IMR-90 (cell line): ENCODE measurements at regions not wholly inside any gene's neighbourhood (a gene's known extent, or its start where the extent isn't known, plus 50 kb on each side); places are given as distances from the start of the nearest gene placed in this dataset.

Source experiments
- ATAC-seq: fragments of 200-7000 bp; cut with Tn5 transposase; 2 replicates; pipeline ENCODE4 v1.9.1; 2020; ENCODE audit warnings: low read depth, mild to moderate bottlenecking, moderate library complexity
- BruUV-seq: library from RNA; stranded (reverse); fragments of 400-500 nt; replicated peaks from 2 replicates; lab custom pipeline; 2021; lab: Mats Ljungman, UMichigan
- CTCF ChIA-PET: fragments of 300-600 bp; formaldehyde crosslinking; extraction: SDS; loops from one replicate; lab custom pipeline; 2021; ENCODE audit warnings: antibody characterized with exemption; lab: Yijun Ruan, JAX
- POLR2A ChIA-PET: fragments of 300-600 bp; sonication (Branson Sonifier 250); formaldehyde crosslinking; loops from one replicate; lab custom pipeline; 2022; ENCODE audit warnings: antibody characterized with exemption; ENCODE audit not compliant: unreplicated experiment; lab: Charles Lee
- DNase-seq: peaks from one replicate; pipeline ENCODE4 v3.0.0; 2013
- H2AFZ ChIP-seq: replicated peaks from 2 replicates; pipeline ENCODE3; 2013; ENCODE audit warnings: low read length, mild to moderate bottlenecking; ENCODE audit not compliant: poor library complexity
- H2AK5ac ChIP-seq: 2 replicates; pipeline ENCODE4 v1.6.1; 2013; ENCODE audit warnings: low read depth, low read length, inconsistent platforms
- H2AK9ac ChIP-seq: replicated peaks from 2 replicates; pipeline ENCODE3; 2013; ENCODE audit warnings: mild to moderate bottlenecking, low read depth, low read length, moderate library complexity; ENCODE audit not compliant: poor library complexity
- H2BK120ac ChIP-seq: 2 replicates; pipeline ENCODE4 v1.6.1; 2013; ENCODE audit warnings: low read depth, low read length, inconsistent platforms
- H2BK15ac ChIP-seq: 3 replicates; pipeline ENCODE4 v1.6.1; 2013; ENCODE audit warnings: low read depth, low read length, inconsistent platforms
- H2BK20ac ChIP-seq: 2 replicates; pipeline ENCODE4 v1.6.1; 2013; ENCODE audit warnings: low read depth, mild to moderate bottlenecking, inconsistent platforms, low read length, moderate library complexity
- H2BK5ac ChIP-seq: 2 replicates; pipeline ENCODE4 v1.6.1; 2013; ENCODE audit warnings: mild to moderate bottlenecking, low read depth, low read length, inconsistent platforms; ENCODE audit not compliant: poor library complexity, severe bottlenecking
- H3K14ac ChIP-seq: replicated peaks from 2 replicates; pipeline ENCODE4 v1.6.1; 2013; ENCODE audit warnings: low read depth, low read length, inconsistent platforms
- H3K18ac ChIP-seq: 2 replicates; pipeline ENCODE4 v1.6.1; 2013; ENCODE audit warnings: low read depth, low read length, control low read depth
- H3K23ac ChIP-seq: 2 replicates; pipeline ENCODE4 v1.6.1; 2013; ENCODE audit warnings: low read depth, low read length, inconsistent platforms
- H3K27ac ChIP-seq: 2 replicates; pipeline ENCODE4 v1.5.1; 2013; ENCODE audit warnings: mild to moderate bottlenecking, control low read depth, low read length; ENCODE audit not compliant: insufficient read depth
- H3K27me3 ChIP-seq: 2 replicates; pipeline ENCODE4 v1.6.1; 2013; ENCODE audit warnings: low read length; ENCODE audit not compliant: control insufficient read depth, insufficient read depth
- H3K36me3 ChIP-seq: 2 replicates; pipeline ENCODE4 v1.6.1; 2013; ENCODE audit warnings: low read length, mixed read lengths; ENCODE audit not compliant: control insufficient read depth, insufficient read depth
- H3K4ac ChIP-seq: 2 replicates; pipeline ENCODE4 v1.6.1; 2013; ENCODE audit warnings: low read depth, low read length, inconsistent platforms
- H3K4me1 ChIP-seq: 2 replicates; pipeline ENCODE4 v1.6.1; 2013; ENCODE audit warnings: low read length, mixed read lengths; ENCODE audit not compliant: control insufficient read depth, insufficient read depth
- H3K4me2 ChIP-seq: 2 replicates; pipeline ENCODE4 v1.6.1; 2013; ENCODE audit warnings: low read depth, mild to moderate bottlenecking, control low read depth, low read length, moderate library complexity
- H3K4me3 ChIP-seq: 2 replicates; pipeline ENCODE4 v1.5.1; 2013; ENCODE audit warnings: low read depth, mild to moderate bottlenecking, control low read depth, low read length, moderate library complexity; ENCODE audit not compliant: insufficient read depth
- H3K56ac ChIP-seq: 2 replicates; pipeline ENCODE4 v1.6.1; 2013; ENCODE audit warnings: low read length, inconsistent platforms; ENCODE audit not compliant: insufficient read depth; ENCODE audit errors: extremely low read depth
- H3K79me1 ChIP-seq, 2 experiments: 2 replicates each; pipeline ENCODE4 v1.6.1; 2013; ENCODE audit warnings: low read length in 2 of 2, inconsistent platforms in 1 of 2, low read depth in 1 of 2
- H3K9ac ChIP-seq: 2 replicates; pipeline ENCODE4 v1.6.1; 2013; ENCODE audit warnings: low read depth, low read length, control low read depth
- H3K9me1 ChIP-seq: 2 replicates; pipeline ENCODE4 v1.6.1; 2013; ENCODE audit warnings: low read length, inconsistent platforms; ENCODE audit not compliant: insufficient read depth
- H3K9me3 ChIP-seq: 2 replicates; pipeline ENCODE4 v1.6.1; 2013; ENCODE audit warnings: low read length; ENCODE audit not compliant: control insufficient read depth, insufficient read depth
- H4K20me1 ChIP-seq: 2 replicates; pipeline ENCODE4 v1.6.1; 2013; ENCODE audit warnings: low read length, inconsistent platforms; ENCODE audit not compliant: insufficient read depth
- H4K5ac ChIP-seq: 2 replicates; pipeline ENCODE4 v1.6.1; 2013; ENCODE audit warnings: mild to moderate bottlenecking, low read depth, low read length, control low read depth
- H4K8ac ChIP-seq, 2 experiments: 2 replicates each; pipeline ENCODE4 v1.6.1; 2013; ENCODE audit warnings: low read depth in 2 of 2, low read length in 2 of 2, control low read depth in 1 of 2, inconsistent platforms in 1 of 2
- H4K91ac ChIP-seq: 2 replicates; pipeline ENCODE4 v1.6.1; 2013; ENCODE audit warnings: low read depth, low read length, inconsistent platforms; ENCODE audit not compliant: insufficient read depth
- RFX5 ChIP-seq: IDR thresholded peaks from 2 replicates; pipeline ENCODE4 v1.8.0; 2012; ENCODE audit warnings: low read depth, mild to moderate bottlenecking, low read length, moderate library complexity
- WGBS, 2 experiments: methylation state at CpG; one replicate each; pipeline versions ENCODE4 v1.1.5 to v1.1.7; 2013; ENCODE audit warnings: missing lambda C conversion rate in 2 of 2; ENCODE audit not compliant: insufficient read length in 1 of 2; ENCODE audit errors: extremely low coverage in 2 of 2; 5-methylcytosine and 5-hydroxymethylcytosine counted together
- dilution Hi-C: fragments of 300-500 bp; cut with HindIII; formaldehyde crosslinking; loops from one replicate; pipeline ENCODE4 v1.14.3; 2018; ENCODE audit warnings: low sequenced_read_pairs; ENCODE audit not compliant: unreplicated experiment
- in situ Hi-C: fragments of 300-500 bp; cut with MboI; formaldehyde crosslinking; loops from 3 replicates; pipeline ENCODE4 v1.14.3; 2019; ENCODE audit warnings: low sequenced_read_pairs, inconsistent platforms, mixed read lengths
- intact Hi-C: fragments of 100-400 bp; cut with micrococcal nuclease; formaldehyde crosslinking; loops from 2 replicates; pipeline ENCODE4 v1.10.0; 2022

- no peaks in the 10 kb centered on the region for H3K79me1 ChIP-seq
- H3K9ac ChIP-seq = no peak overlapping the region
- H2BK120ac ChIP-seq = no peak overlapping the region
- H3K27ac ChIP-seq = no peak overlapping the region
- no peaks in the 10 kb centered on the region for H3K36me3 ChIP-seq
- H2AK5ac ChIP-seq = no peak overlapping the region
- no peak overlapping the region for H2AK9ac ChIP-seq
- H4K91ac ChIP-seq = no peak overlapping the region
- no peak overlapping the region for H3K56ac ChIP-seq
- H3K4ac ChIP-seq = no peak overlapping the region
- dilution Hi-C loops = no loop called here
- no peak overlapping the region for H2BK15ac ChIP-seq
- H4K5ac ChIP-seq = no peak overlapping the region
- ChIA-PET CTCF (no interaction called here), POLR2A (no interaction called here)
- BruUV-seq = no TSS peak
- H3K9me1 ChIP-seq = no peaks in the 10 kb centered on the region
- peaks cover 6% of the 10 kb centered on the region for H3K9me3 ChIP-seq
- H3K4me1 ChIP-seq = no peaks in the 10 kb centered on the region
- DNase-seq = no peak
- no peak overlapping the region for H3K14ac ChIP-seq
- no peak overlapping the region for H3K18ac ChIP-seq
- no peak overlapping the region for H3K4me2 ChIP-seq
- no peak overlapping the region for H2BK20ac ChIP-seq
- H3K4me3 ChIP-seq = no peak overlapping the region
- ATAC-seq = no peak
- H2AFZ ChIP-seq = no peak overlapping the region
- H3K27me3 ChIP-seq = no peaks in the 10 kb centered on the region
- no peak overlapping the region for H4K8ac ChIP-seq
- no CpG with 5 or more reads among the region's 7 CpGs for WGBS, 2 experiments
- intact Hi-C loops = no loop called here
- no peak overlapping the region for H2BK5ac ChIP-seq
- no peaks in the 10 kb centered on the region for H4K20me1 ChIP-seq
- TF ChIP-seq RFX5 = no peak
- in situ Hi-C loops = no loop called here
- H3K23ac ChIP-seq = no peak overlapping the region
These were observed 1168.3 kb upstream of the WWC1 start for GRCh38 chr5:167123126-167123525.
